ENCODE measurements at regions not wholly inside any gene's neighbourhood (a gene's known extent, or its start where the extent isn't known, plus 50 kb on each side); places are given as distances from the start of the nearest gene placed in this dataset.

- H3K27me3 ChIP-seq = peaks cover 7% of the 10 kb centered on the region
- H3K4me3 ChIP-seq = no peak overlapping the region
- no peaks in the 10 kb centered on the region for H3K36me3 ChIP-seq
- TF ChIP-seq POLR2AphosphoS5 (IDR thresholded peaks at IDR 0.05) (no peak), POLR2A (IDR thresholded peaks at IDR 0.05) (no peak), CTCF (IDR thresholded peaks at IDR 0.05) (no peak), EP300 (IDR thresholded peaks at IDR 0.05) (no peak)
- no peaks in the 10 kb centered on the region for H3K9me3 ChIP-seq
- H3K4me1 ChIP-seq = peaks cover 18% of the 10 kb centered on the region
- DNase-seq (ENCODE audit: low spot score in 2 of 2) = peak; percentile 21 to 38
- 77% methylated on average over 15 of the region's 22 CpGs for WGBS
- H3K27ac ChIP-seq = no peak overlapping the region
Measured at GRCh38 chr2:239729681-239730566, 295.2 kb downstream of the NDUFA10 start.

GRCh38 chr2:239729151-239729550 lies 296.0 kb downstream of the NDUFA10 start:
- WGBS = 89% methylated on average over 16 of the region's 17 CpGs
- TF ChIP-seq EP300 (IDR thresholded peaks at IDR 0.05) (no peak), POLR2AphosphoS5 (IDR thresholded peaks at IDR 0.05) (no peak), CTCF (IDR thresholded peaks at IDR 0.05) (no peak), POLR2A (IDR thresholded peaks at IDR 0.05) (no peak)
- no peak overlapping the region for H3K27ac ChIP-seq
- peaks cover 24% of the 10 kb centered on the region for H3K4me1 ChIP-seq
- peaks cover 7% of the 10 kb centered on the region for H3K27me3 ChIP-seq
- no peaks in the 10 kb centered on the region for H3K36me3 ChIP-seq
- H3K9me3 ChIP-seq = no peaks in the 10 kb centered on the region
- no peak overlapping the region for H3K4me3 ChIP-seq
- no peak for DNase-seq (ENCODE audit: low spot score in 2 of 2)

GRCh38 chr2:239728751-239729150 lies 296.4 kb downstream of the NDUFA10 start:
- peaks cover 7% of the 10 kb centered on the region for H3K27me3 ChIP-seq
- peaks cover 28% of the 10 kb centered on the region for H3K4me1 ChIP-seq
- WGBS = 92% methylated on average over 15 of the region's 15 CpGs
- TF ChIP-seq POLR2A (IDR thresholded peaks at IDR 0.05) (no peak), POLR2AphosphoS5 (IDR thresholded peaks at IDR 0.05) (no peak)
- H3K9me3 ChIP-seq = no peaks in the 10 kb centered on the region
- no peak for DNase-seq (ENCODE audit: low spot score in 2 of 2)
- no peak overlapping the region for H3K27ac ChIP-seq
- no peak overlapping the region for H3K4me3 ChIP-seq
- no peaks in the 10 kb centered on the region for H3K36me3 ChIP-seq

GRCh38 chr2:239727776-239728600 lies 297.2 kb downstream of the NDUFA10 start:
- TF ChIP-seq POLR2AphosphoS5 (IDR thresholded peaks at IDR 0.05) = no peak
- DNase-seq (ENCODE audit: low spot score in 2 of 2) = peak; percentile 40 to 50

GRCh38 chr2:239727182-239727775 lies 297.9 kb downstream of the NDUFA10 start:
- peaks cover 7% of the 10 kb centered on the region for H3K27me3 ChIP-seq
- no peak for TF ChIP-seq CTCF (IDR thresholded peaks at IDR 0.05)
- no peak for TF ChIP-seq POLR2A (IDR thresholded peaks at IDR 0.05)
- TF ChIP-seq EP300 (IDR thresholded peaks at IDR 0.05) = no peak
- no peak for TF ChIP-seq POLR2AphosphoS5 (IDR thresholded peaks at IDR 0.05)
- H3K4me3 ChIP-seq = no peak overlapping the region
- no peak overlapping the region for H3K27ac ChIP-seq
- WGBS = 78% methylated on average over 16 of the region's 16 CpGs
- no peaks in the 10 kb centered on the region for H3K36me3 ChIP-seq
- no peaks in the 10 kb centered on the region for H3K9me3 ChIP-seq
- DNase-seq (ENCODE audit: low spot score in 2 of 2) = peak; percentile 40 to 69
- H3K4me1 ChIP-seq = peaks cover 35% of the 10 kb centered on the region

More at GRCh38 chr2:239727776-239728600, 297.2 kb downstream of the NDUFA10 start:
- Histone ChIP-seq H3K4me3 (no peak overlapping the region), H3K9me3 (no peaks in the 10 kb centered on the region), H3K27ac (no peak overlapping the region), H3K36me3 (no peaks in the 10 kb centered on the region), H3K27me3 (peaks cover 7% of the 10 kb centered on the region), H3K4me1 (peaks cover 35% of the 10 kb centered on the region)
- 79% methylated on average over 18 of the region's 30 CpGs for WGBS

Measured in suprapubic skin (tissue), 4 donors.